Psoas muscle (tissue), 7 donors: ENCODE measurements at regions not wholly inside any gene's neighbourhood (a gene's known extent, or its start where the extent isn't known, plus 50 kb on each side); places are given as distances from the start of the nearest gene placed in this dataset.

Experiments used
- ATAC-seq, 4 donors: fragments of 200-7000 bp; cut with Tn5 transposase; one replicate each; pipeline ENCODE4 v1.9.1; 2020; ENCODE audit warnings: moderate library complexity in 3 of 4, mild to moderate bottlenecking in 2 of 4
- DNase-seq, 2 donors: peaks; one replicate each; pipeline ENCODE4 v3.0.0-alpha.2; 2020
- H3K27ac ChIP-seq: fragments of 200-600 bp; one replicate; pipeline ENCODE4 v1.8.0; 2022
- H3K27me3 ChIP-seq, 3 donors: fragments of 200-600 bp in 1 of 3; one replicate each; pipeline versions ENCODE4 v1.6.1 to v1.8.0; 2013 to 2022; ENCODE audit warnings: low read length in 2 of 3, mild to moderate bottlenecking in 2 of 3, moderate library complexity in 1 of 3; ENCODE audit not compliant: insufficient read depth in 3 of 3
- H3K36me3 ChIP-seq, 2 donors: fragments of 200-600 bp in 1 of 2; one replicate each; pipeline versions ENCODE4 v1.6.1 to v1.8.0; 2013 to 2022; ENCODE audit warnings: low read depth in 1 of 2, mild to moderate bottlenecking in 1 of 2, moderate library complexity in 1 of 2; ENCODE audit not compliant: insufficient read depth in 1 of 2
- H3K4me1 ChIP-seq: fragments of 200-600 bp; one replicate; pipeline ENCODE4 v1.8.0; 2022
- H3K4me3 ChIP-seq: fragments of 200-600 bp; one replicate; pipeline ENCODE4 v1.8.0; 2022; ENCODE audit warnings: mild to moderate bottlenecking
- H3K9me3 ChIP-seq: fragments of 200-600 bp; one replicate; pipeline ENCODE4 v1.8.0; 2022
- CTCF ChIP-seq: fragments of 200-600 bp; IDR thresholded peaks from one replicate; pipeline ENCODE4 v1.8.0; 2022; ENCODE audit warnings: antibody characterized with exemption
- WGBS, 3 donors: extraction: QIAGEN DNeasy Blood & Tissue Kit; methylation state at CpG; one replicate each; pipeline versions ENCODE4 v1.1.6 to v1.1.7; 2013; 5-methylcytosine and 5-hydroxymethylcytosine counted together
- intact Hi-C, 2 donors: fragments of 100-400 bp; cut with DNase I; formaldehyde crosslinking; loops; one replicate each; pipeline versions ENCODE4 v1.11.0 to v1.14.2; 2022
- donor health status: healthy with polysubstance abuse.
- donor health status: DM: no; HTN: no; CAD: no; lungs with moderate emphysema.
- donor health status: Bipolar disorder and iron deficiency.
- donor health status: healthy.
- donor health status: DM: yes; HTN: yes; CAD: no.
- donor health status: DM: no; HTN: no; CAD: no.
- donor health status: DM: yes; HTN: yes; CAD: no.

GRCh38 chr10:112887968-112888367 is 62.1 kb upstream of the TCF7L2 start:
- no peak for ATAC-seq
- Histone ChIP-seq H3K4me1 (no peaks in the 10 kb centered on the region), H3K4me3 (no peak overlapping the region), H3K9me3 (no peaks in the 10 kb centered on the region), H3K27me3 (no peaks in the 10 kb centered on the region), H3K36me3 (no peaks in the 10 kb centered on the region), H3K27ac (no peak overlapping the region)
- no peak for DNase-seq
- WGBS, 3 donors = 76 to 86% (median 78%) methylated on average over 3 of the region's 3 CpGs
- intact Hi-C loops = no loop called here
- TF ChIP-seq CTCF = no peak

GRCh38 chr10:112895292-112895691 is 54.8 kb upstream of the TCF7L2 start:
- 94 to 95% (median 95%) methylated on average over 4 of the region's 4 CpGs for WGBS, 3 donors

GRCh38 chr10:112896273-112896672 is 53.8 kb upstream of the TCF7L2 start:
- WGBS, 3 donors = 85 to 96% (median 95%) methylated on average over 3 of the region's 3 CpGs
- ATAC-seq (no peak), DNase-seq (no peak)
- Histone ChIP-seq H3K36me3 (no peaks in the 10 kb centered on the region), H3K9me3 (no peaks in the 10 kb centered on the region), H3K4me3 (no peak overlapping the region), H3K4me1 (no peaks in the 10 kb centered on the region), H3K27ac (no peak overlapping the region), H3K27me3 (no peaks in the 10 kb centered on the region)
- intact Hi-C loops = no loop called here
- no peak for TF ChIP-seq CTCF

More at GRCh38 chr10:112895292-112895691, 54.8 kb upstream of the TCF7L2 start:
- H3K27me3 ChIP-seq = no peaks in the 10 kb centered on the region
- H3K9me3 ChIP-seq = no peaks in the 10 kb centered on the region
- intact Hi-C loops = no loop called here
- no peaks in the 10 kb centered on the region for H3K4me1 ChIP-seq
- TF ChIP-seq CTCF = no peak
- H3K27ac ChIP-seq = no peak overlapping the region
- ATAC-seq (no peak), DNase-seq (no peak)
- no peak overlapping the region for H3K4me3 ChIP-seq
- H3K36me3 ChIP-seq = no peaks in the 10 kb centered on the region

- H3K4me1 ChIP-seq = no peaks in the 10 kb centered on the region
- 61 to 65% (median 65%) methylated on average over 5 of the region's 5 CpGs for WGBS, 3 donors
- H3K27me3 ChIP-seq = no peaks in the 10 kb centered on the region
- H3K36me3 ChIP-seq = no peaks in the 10 kb centered on the region
- DNase-seq (no peak), ATAC-seq (no peak)
- intact Hi-C loops = no loop called here
- TF ChIP-seq CTCF = no peak
- no peaks in the 10 kb centered on the region for H3K9me3 ChIP-seq
- H3K27ac ChIP-seq = no peak overlapping the region
- H3K4me3 ChIP-seq = no peak overlapping the region
Observed at GRCh38 chr10:112896722-112897121, 53.3 kb upstream of the TCF7L2 start.
